Ascending aorta (tissue), 2 donors: ENCODE measurements at regions not wholly inside any gene's neighbourhood (a gene's known extent, or its start where the extent isn't known, plus 50 kb on each side); places are given as distances from the start of the nearest gene placed in this dataset.

Experiments
- DNase-seq, 2 donors: peaks; one replicate each; pipeline ENCODE4 v3.0.0-alpha.2; 2019; ENCODE audit warnings: low spot score in 2 of 2
- H3K27ac ChIP-seq, 2 donors: fragments of 200-600 bp; sonication (generic); one replicate each; pipeline ENCODE4 v1.5.1; 2016 to 2017; ENCODE audit warnings: mild to moderate bottlenecking in 1 of 2
- H3K27me3 ChIP-seq: fragments of 200-600 bp; sonication (generic); one replicate; pipeline ENCODE4 v1.5.1; 2017
- H3K36me3 ChIP-seq, 2 donors: fragments of 200-600 bp; sonication (generic); one replicate each; pipeline ENCODE4 v1.5.1; 2016
- H3K4me1 ChIP-seq, 2 donors: fragments of 200-600 bp; sonication (generic); one replicate each; pipeline ENCODE4 v1.5.1; 2016 to 2017; ENCODE audit warnings: mild to moderate bottlenecking in 1 of 2
- H3K4me3 ChIP-seq, 2 donors: fragments of 200-600 bp; sonication (generic); one replicate each; pipeline ENCODE4 v1.5.1; 2016 to 2017; ENCODE audit warnings: mild to moderate bottlenecking in 1 of 2
- H3K9me3 ChIP-seq, 2 donors: fragments of 200-600 bp; sonication (generic); one replicate each; pipeline ENCODE4 v1.5.1; 2016
- intact Hi-C: fragments of 100-400 bp; cut with DNase I; formaldehyde crosslinking; loops from one replicate; pipeline ENCODE4 v1.15.1; 2023
- TF ChIP-seq, protein P1 (sequence below), 3 experiments: fragments of 200-600 bp in 2 of 3; fragments of 450-650 bp in 1 of 3; sonication (generic) in 2 of 3; IDR thresholded peaks; one replicate each; pipeline ENCODE4 v1.5.1; 2016 to 2019; ENCODE audit warnings: antibody characterized with exemption in 3 of 3, mild to moderate bottlenecking in 1 of 3, moderate library complexity in 1 of 3

DNA sequence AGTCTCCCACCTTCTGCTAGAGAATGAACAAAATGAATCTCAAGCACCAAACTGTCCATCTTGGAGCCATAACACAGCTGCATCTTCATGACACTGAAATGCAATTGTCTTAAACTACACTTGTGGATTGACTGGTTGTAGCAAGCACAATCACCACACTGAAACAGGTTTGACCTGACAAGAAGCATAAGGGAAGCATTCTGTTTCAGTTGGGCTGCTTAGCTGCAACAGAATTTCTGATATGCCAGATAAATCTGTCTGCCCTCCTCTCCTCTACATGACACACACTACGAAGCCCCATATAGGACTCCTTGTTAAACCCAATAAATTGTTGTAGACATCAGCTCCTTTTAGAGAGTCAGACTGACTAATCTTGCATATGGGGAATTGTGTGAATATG, 101.8 kb upstream of the NPY2R start:
- no peak for DNase-seq
- H3K27ac ChIP-seq, result no peak overlapping the region
- TF ChIP-seq, protein P1, sequence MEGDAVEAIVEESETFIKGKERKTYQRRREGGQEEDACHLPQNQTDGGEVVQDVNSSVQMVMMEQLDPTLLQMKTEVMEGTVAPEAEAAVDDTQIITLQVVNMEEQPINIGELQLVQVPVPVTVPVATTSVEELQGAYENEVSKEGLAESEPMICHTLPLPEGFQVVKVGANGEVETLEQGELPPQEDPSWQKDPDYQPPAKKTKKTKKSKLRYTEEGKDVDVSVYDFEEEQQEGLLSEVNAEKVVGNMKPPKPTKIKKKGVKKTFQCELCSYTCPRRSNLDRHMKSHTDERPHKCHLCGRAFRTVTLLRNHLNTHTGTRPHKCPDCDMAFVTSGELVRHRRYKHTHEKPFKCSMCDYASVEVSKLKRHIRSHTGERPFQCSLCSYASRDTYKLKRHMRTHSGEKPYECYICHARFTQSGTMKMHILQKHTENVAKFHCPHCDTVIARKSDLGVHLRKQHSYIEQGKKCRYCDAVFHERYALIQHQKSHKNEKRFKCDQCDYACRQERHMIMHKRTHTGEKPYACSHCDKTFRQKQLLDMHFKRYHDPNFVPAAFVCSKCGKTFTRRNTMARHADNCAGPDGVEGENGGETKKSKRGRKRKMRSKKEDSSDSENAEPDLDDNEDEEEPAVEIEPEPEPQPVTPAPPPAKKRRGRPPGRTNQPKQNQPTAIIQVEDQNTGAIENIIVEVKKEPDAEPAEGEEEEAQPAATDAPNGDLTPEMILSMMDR (IDR thresholded peaks at IDR 0.05), result no peak
- H3K4me1 ChIP-seq, result no peaks in the 10 kb centered on the region
- no peaks in the 10 kb centered on the region for H3K27me3 ChIP-seq
- no peaks in the 10 kb centered on the region for H3K36me3 ChIP-seq
- H3K4me3 ChIP-seq, result no peak overlapping the region
- H3K9me3 ChIP-seq, result no peaks in the 10 kb centered on the region
- intact Hi-C loops, result no loop called here

- H3K9me3 ChIP-seq, result no peaks in the 10 kb centered on the region
Observed at GRCh38 chr4:155107059-155107458, 101.4 kb upstream of the NPY2R start.

DNA sequence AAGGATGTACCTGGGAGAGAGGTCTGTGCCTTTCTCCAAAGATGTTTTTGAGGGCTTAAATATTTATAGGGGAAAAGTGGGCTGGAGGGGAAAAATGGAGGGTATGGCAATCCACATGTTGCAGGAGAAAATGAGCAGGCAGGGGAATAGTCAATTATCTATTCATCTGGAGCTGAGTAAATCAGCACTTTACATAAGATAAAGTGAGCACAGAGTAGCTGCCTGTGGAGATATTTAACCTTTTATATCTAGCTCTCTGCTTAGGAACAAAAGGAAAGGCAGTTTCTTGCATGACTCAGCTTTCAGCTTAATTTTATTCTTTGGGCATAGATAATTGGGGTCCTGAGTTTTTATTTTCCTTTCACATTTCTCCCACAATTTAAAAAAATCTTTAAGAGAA, 93.6 kb upstream of the NPY2R start:
- Histone ChIP-seq H3K4me3 (no peak overlapping the region), H3K27ac (no peak overlapping the region), H3K9me3 (no peaks in the 10 kb centered on the region), H3K27me3 (no peaks in the 10 kb centered on the region), H3K36me3 (no peaks in the 10 kb centered on the region), H3K4me1 (no peaks in the 10 kb centered on the region)
- intact Hi-C loops, result no loop called here
- no peak for DNase-seq
- TF ChIP-seq, protein P1 (IDR thresholded peaks at IDR 0.05), result no peak

More at GRCh38 chr4:155107059-155107458, 101.4 kb upstream of the NPY2R start:
- intact Hi-C loops, result no loop called here
- no peak for DNase-seq
- TF ChIP-seq, protein P1 (IDR thresholded peaks at IDR 0.05), result no peak
- Histone ChIP-seq H3K4me1 (no peaks in the 10 kb centered on the region), H3K27ac (no peak overlapping the region), H3K36me3 (no peaks in the 10 kb centered on the region), H3K4me3 (no peak overlapping the region), H3K27me3 (no peaks in the 10 kb centered on the region)

DNA sequence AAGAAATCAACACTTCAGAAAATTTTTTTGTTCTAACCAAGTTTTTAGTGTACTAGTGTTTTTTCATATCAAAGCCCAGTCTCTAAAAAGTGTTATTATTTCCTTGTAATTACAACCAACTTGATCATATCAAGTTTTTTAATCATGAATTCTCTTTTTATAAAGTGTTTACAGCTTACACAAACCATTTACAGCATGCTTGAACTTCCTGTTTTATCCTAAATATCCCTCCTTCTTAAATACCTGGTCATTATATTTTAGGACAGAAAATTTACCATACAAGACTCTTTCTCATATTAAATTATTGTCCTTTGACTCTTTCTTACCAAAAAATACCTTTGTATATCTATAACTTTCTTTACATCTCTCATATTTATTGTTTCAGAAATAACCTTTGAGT, 89.4 kb upstream of the NPY2R start:
- Histone ChIP-seq H3K9me3 (no peaks in the 10 kb centered on the region), H3K36me3 (no peaks in the 10 kb centered on the region), H3K27ac (no peak overlapping the region), H3K4me1 (no peaks in the 10 kb centered on the region), H3K27me3 (no peaks in the 10 kb centered on the region), H3K4me3 (no peak overlapping the region)
- no peak for DNase-seq
- intact Hi-C loops, result no loop called here
- TF ChIP-seq, protein P1 (IDR thresholded peaks at IDR 0.05), result no peak

GRCh38 chr4:155120536-155120935, 87.9 kb upstream of the NPY2R start:
- TF ChIP-seq, protein P1 (IDR thresholded peaks at IDR 0.05), result no peak
- no peak overlapping the region for H3K27ac ChIP-seq
- DNase-seq, result no peak
- no peaks in the 10 kb centered on the region for H3K4me1 ChIP-seq
- no peak overlapping the region for H3K4me3 ChIP-seq
- no peaks in the 10 kb centered on the region for H3K36me3 ChIP-seq
- no peaks in the 10 kb centered on the region for H3K27me3 ChIP-seq
- no peaks in the 10 kb centered on the region for H3K9me3 ChIP-seq
- intact Hi-C loops, result no loop called here

GRCh38 chr4:155122382-155122781, 86.1 kb upstream of the NPY2R start:
- no peak for DNase-seq
- Histone ChIP-seq H3K4me3 (no peak overlapping the region), H3K27me3 (no peaks in the 10 kb centered on the region), H3K27ac (no peak overlapping the region), H3K36me3 (no peaks in the 10 kb centered on the region), H3K4me1 (no peaks in the 10 kb centered on the region), H3K9me3 (no peaks in the 10 kb centered on the region)
- TF ChIP-seq, protein P1 (IDR thresholded peaks at IDR 0.05), result no peak
- intact Hi-C loops, result no loop called here
